ENCODE measurements at regions not wholly inside any gene's neighbourhood (a gene's known extent, or its start where the extent isn't known, plus 50 kb on each side); places are given as distances from the start of the nearest gene placed in this dataset.

GRCh38 chr1:61566177-61566576 is 158.8 kb downstream of the TM2D1 start:
- TF ChIP-seq CTCF (IDR thresholded peaks at IDR 0.05; ENCODE audit: low read length): no peak
- TF ChIP-seq EZH2 (IDR thresholded peaks at IDR 0.05; ENCODE audit: borderline replicate concordance, low read length): no peak

Data from OCI-LY1 (cell line).